CD4-positive, alpha-beta T cell treated with Interleukin-17A for 4 hours (primary cell): ENCODE measurements at regions not wholly inside any gene's neighbourhood (a gene's known extent, or its start where the extent isn't known, plus 50 kb on each side); places are given as distances from the start of the nearest gene placed in this dataset.
"Not testable (repeated sequence)": the region's sequence is repeated elsewhere in the genome, so short reads cannot be mapped to it uniquely, and the experiment has no call there.

Source experiments
- DNase-seq: peaks from one replicate; pipeline ENCODE4 v3.0.0-alpha.2; 2020; ENCODE audit warnings: mixed read lengths

- DNase-seq: no peak
Measured at GRCh38 chr18:1581581-1581980, 676.9 kb downstream of the ADCYAP1 start.

DNA sequence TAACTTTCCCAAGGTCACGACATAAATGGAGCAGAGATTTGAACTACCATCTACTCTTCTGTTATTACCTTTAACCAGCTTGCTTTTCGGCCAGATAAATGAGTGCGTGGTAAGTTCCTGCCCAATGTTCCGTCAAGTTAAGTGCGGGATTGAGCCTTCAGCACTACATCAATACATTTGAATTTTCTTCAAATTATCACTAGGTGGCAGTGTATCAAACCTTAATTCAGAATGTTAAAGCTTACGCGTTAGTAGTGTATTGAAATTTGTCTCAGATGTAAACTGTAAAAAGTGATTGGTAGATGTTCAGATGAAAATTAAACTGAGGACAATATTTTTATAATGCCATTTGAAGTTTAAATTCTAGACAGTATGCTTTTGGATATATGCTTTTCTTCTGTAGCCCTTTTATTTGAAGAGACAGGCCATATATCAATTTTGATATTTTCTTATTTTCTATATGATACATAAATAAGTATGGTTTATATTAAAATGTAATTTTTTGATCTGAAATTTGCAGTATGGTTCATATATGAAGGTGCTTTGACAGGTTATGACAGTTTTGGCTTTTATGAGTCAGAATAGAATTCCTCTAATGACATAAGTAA is 681.3 kb downstream of the ADCYAP1 start:
- DNase-seq: no peak

DNA sequence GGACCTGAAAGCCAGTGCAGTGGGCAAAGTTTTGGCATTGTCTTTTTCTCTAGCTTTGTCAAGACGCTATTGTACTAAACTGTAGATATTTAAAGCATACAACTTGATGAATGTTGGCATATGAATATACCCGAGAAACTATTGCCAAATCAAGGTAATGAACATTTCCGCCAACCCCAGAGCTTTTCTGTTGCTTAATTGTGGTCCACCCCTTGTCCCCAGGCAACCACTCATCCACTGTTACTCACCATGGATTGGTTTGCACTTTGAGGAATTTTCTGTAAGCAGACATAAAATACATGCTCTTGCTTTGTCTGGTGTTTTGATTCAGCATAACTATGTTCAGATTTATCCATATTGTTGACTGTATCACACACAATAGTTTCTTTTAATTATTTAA is 688.4 kb downstream of the ADCYAP1 start:
- DNase-seq: no peak

DNA sequence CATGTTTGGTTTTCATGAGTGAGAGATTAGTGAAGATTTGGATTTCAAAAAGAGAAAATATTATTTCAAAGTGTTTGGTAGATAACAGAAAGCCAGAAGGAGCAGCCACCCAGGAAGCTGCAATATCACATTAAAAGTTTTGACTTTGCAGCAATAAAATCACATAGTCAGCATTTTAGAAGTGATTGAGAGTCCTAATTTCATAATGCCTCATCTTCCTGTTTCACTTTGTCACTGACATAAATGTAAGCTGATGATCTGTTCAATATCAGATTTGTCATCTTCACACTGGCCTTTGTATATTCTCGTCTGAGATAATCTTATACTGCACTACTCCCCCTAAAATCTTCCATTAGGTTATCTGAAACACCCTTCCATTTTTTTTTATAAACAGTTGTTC is 690.5 kb downstream of the ADCYAP1 start:
- no peak for DNase-seq

GRCh38 chr18:1599196-1599595 is 694.5 kb downstream of the ADCYAP1 start:
- DNase-seq: no peak

GRCh38 chr18:1604751-1605150 is 700.1 kb downstream of the ADCYAP1 start:
- DNase-seq: no peak

- DNase-seq: no peak
Measured at GRCh38 chr18:1618364-1618763, 713.7 kb downstream of the ADCYAP1 start.

DNA sequence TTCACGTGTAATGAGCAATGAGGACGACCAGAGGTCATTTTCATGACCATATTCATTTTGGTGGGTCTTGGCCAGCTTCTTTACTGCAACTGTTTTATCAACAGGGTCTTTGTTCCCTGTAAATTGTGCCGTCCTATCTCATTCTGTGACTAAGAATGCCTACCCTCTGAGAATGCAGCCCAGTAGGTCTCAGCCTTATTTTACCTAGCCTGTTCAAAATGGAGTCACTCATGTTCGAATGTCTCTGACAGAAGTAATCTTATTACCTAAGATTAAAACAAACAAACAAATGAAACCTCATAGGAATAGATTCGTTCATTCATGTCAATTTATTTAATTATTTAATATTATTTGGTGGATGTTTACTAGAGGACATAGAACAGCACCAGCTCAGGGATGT is 714.8 kb downstream of the ADCYAP1 start:
- no peak for DNase-seq

- no peak for DNase-seq
Measured at GRCh38 chr18:1624612-1625011, 719.9 kb downstream of the ADCYAP1 start.

GRCh38 chr18:1627494-1627893 is 722.8 kb downstream of the ADCYAP1 start:
- DNase-seq: no peak

DNA sequence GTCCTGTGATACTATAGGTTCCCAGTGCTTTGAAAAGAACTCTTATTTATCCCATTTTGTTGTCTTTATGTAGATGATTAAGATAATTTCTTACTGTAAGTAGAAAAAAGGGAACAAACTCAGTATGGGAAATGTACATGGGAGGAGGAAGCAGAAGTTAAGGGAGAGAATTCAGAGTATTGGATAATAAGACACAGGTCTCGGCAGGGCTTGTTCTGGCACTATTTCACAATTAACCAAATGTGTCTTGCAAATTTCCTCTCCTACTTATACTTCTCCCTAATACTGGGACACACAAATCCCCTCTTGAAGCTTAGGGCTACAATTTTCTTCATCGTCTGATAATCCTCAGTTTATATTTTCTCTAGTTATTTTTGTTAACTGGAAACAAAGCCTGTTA is 744.0 kb downstream of the ADCYAP1 start:
- DNase-seq: no peak

DNA sequence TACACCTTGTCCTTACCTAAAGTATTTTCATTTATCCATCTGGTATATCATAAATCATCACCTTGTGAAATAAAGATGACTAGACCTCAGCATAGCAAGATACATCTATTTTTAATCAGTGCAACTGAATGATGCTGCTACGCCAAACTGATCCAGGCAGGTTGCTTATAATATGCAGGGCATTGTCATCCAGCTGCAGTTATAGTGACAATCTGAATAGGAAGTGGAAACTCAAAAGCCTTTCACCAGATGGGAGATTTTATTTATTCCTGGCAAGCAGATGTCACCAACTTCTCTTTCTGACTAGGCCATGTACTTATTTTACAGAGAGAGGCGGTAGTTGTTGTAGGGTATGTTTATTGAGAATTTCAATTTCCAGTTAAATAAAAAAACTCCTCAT is 747.3 kb downstream of the ADCYAP1 start:
- DNase-seq: no peak

- no peak for DNase-seq
Measured at GRCh38 chr18:1653873-1654272, 749.2 kb downstream of the ADCYAP1 start.

DNA sequence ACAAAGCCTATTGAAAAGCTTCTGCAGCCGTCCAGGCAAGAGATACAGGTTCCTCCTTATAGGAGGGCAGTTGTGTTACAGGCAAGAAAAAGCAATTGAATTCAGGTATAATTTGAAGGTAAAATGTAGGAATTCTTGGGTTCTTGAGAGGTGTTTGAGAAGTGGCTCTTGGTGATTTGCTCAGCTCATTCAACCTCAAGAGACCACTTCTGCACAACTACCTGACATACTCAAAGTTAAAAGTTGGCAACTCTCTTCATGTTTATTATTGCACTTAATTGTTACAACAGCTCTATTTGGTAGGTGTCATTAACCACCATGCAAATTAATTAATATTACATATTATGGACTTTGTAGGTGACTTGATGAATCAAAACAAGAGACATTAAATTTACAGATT is 753.2 kb downstream of the ADCYAP1 start:
- no peak for DNase-seq

GRCh38 chr18:1658908-1659566 is 754.4 kb downstream of the ADCYAP1 start:
- DNase-seq: no peak

GRCh38 chr18:1663879-1664705 is 759.4 kb downstream of the ADCYAP1 start:
- DNase-seq: no peak

GRCh38 chr18:1665079-1665478 is 760.4 kb downstream of the ADCYAP1 start:
- no peak for DNase-seq

GRCh38 chr18:1668279-1668678 is 763.6 kb downstream of the ADCYAP1 start:
- DNase-seq: no peak

DNA sequence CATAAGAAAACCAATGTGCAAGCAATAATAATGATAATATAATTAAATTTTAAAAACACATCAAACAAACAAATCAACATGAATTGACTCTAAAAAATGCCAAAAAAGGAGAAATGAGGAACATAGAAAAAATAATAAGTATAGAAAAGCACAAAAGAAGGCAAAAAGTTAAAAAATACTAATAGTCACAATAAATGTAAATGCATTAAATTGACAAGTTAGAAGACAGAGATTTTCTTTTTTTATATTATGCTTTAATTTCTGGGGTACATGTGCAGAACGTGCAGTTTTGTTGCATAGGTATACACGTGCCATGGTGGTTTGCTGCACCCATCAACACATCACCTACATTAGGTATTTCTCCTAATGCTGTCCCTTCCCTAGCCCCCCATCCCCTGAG is 767.0 kb downstream of the ADCYAP1 start:
- DNase-seq: not testable (repeated sequence)

- no peak for DNase-seq
Measured at GRCh38 chr18:1676387-1676786, 771.7 kb downstream of the ADCYAP1 start.

- DNase-seq: no peak
Measured at GRCh38 chr18:1680108-1680507, 775.4 kb downstream of the ADCYAP1 start.

- no peak for DNase-seq
Measured at GRCh38 chr18:1691863-1692262, 787.2 kb downstream of the ADCYAP1 start.

GRCh38 chr18:1708006-1708405 is 803.3 kb downstream of the ADCYAP1 start:
- no peak for DNase-seq

DNA sequence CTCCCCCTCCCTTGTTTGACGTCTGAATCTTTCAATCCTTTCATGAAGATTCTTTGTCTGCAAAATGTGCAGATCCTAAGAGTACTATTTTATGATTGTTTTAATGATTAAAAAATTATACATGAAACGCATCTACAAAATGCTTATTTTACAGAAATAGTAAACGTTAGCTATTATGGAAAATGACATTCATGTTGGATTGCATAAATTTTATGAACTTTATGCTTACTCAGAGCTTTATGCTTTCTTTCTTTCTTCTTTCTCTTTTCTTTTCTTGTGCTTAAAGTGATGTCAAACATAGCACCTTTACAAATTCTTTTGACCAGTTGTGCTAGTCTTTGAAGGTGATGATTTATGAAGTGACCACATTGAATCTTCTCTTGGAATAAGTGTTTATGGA is 805.4 kb downstream of the ADCYAP1 start:
- no peak for DNase-seq
